Mesothelial cell of epicardium (in vitro differentiated cells): ENCODE measurements at regions not wholly inside any gene's neighbourhood (a gene's known extent, or its start where the extent isn't known, plus 50 kb on each side); places are given as distances from the start of the nearest gene placed in this dataset.

Experiments used
- DNase-seq, 2 experiments: peaks; one replicate each; pipeline ENCODE4 v3.0.0; 2021; ENCODE audit warnings: low spot score in 2 of 2; ENCODE audit not compliant: unreplicated experiment in 2 of 2
- H3K27ac Mint-ChIP-seq: 2 replicates; pipeline ENCODE4 v1.8.0; 2021; ENCODE audit warnings: mixed read lengths
- H3K27me3 Mint-ChIP-seq: 2 replicates; pipeline ENCODE4 v1.8.0; 2021; ENCODE audit warnings: low read depth, mixed read lengths
- H3K36me3 Mint-ChIP-seq: 2 replicates; pipeline ENCODE4 v1.8.0; 2021; ENCODE audit warnings: mixed read lengths
- H3K4me1 Mint-ChIP-seq: 2 replicates; pipeline ENCODE4 v1.8.0; 2021; ENCODE audit warnings: mixed read lengths
- H3K4me3 Mint-ChIP-seq: 2 replicates; pipeline ENCODE4 v1.8.0; 2021; ENCODE audit warnings: mild to moderate bottlenecking, moderate library complexity, mixed read lengths
- H3K9me3 Mint-ChIP-seq: 2 replicates; pipeline ENCODE4 v1.8.0; 2021; ENCODE audit warnings: mixed read lengths
- TF ChIP-seq, protein P1 (sequence below): fragments of 200-600 bp; sonication (generic); IDR thresholded peaks from one replicate; pipeline ENCODE4 v1.5.0; 2021; ENCODE audit warnings: antibody characterized with exemption; ENCODE audit not compliant: unreplicated experiment

DNA sequence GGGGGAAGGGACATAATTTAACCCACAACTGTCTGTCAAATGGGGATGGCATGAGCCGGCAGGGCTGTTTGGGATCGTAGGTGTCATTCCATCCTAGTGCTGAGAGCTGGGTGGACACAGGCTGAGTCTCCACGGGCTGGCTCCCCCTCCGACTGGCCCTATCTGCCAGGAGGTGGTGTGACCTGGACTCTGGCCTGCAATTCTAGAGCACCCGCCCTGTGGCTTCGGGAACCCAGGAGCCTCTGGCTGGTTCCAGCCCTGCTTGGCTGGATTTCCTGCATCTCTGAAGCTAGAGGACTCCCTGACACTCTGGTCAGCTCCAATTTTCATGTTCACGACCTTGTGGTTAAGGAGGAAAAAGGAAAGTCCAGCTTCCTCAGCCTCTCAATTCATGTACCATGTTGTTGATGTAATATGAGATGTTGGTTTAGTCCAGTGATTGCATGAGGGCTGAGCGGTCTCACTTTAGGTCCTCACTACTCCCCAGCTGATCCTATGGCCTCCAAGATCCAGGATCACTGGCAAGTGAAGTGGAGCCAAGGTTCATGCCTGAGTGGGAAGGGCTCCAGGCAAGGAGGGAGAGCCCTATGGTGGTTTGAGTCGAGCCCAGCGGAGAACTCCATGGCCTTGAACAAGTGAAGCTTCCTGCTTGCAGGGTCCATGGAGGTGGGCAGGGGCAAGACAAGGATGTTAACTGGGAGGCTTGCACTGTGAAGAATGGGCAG is 169.1 kb downstream of the NDUFA10 start:
- TF ChIP-seq, protein P1, sequence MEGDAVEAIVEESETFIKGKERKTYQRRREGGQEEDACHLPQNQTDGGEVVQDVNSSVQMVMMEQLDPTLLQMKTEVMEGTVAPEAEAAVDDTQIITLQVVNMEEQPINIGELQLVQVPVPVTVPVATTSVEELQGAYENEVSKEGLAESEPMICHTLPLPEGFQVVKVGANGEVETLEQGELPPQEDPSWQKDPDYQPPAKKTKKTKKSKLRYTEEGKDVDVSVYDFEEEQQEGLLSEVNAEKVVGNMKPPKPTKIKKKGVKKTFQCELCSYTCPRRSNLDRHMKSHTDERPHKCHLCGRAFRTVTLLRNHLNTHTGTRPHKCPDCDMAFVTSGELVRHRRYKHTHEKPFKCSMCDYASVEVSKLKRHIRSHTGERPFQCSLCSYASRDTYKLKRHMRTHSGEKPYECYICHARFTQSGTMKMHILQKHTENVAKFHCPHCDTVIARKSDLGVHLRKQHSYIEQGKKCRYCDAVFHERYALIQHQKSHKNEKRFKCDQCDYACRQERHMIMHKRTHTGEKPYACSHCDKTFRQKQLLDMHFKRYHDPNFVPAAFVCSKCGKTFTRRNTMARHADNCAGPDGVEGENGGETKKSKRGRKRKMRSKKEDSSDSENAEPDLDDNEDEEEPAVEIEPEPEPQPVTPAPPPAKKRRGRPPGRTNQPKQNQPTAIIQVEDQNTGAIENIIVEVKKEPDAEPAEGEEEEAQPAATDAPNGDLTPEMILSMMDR = no peak
- H3K27me3 Mint-ChIP-seq = peaks cover 18% of the 10 kb centered on the region
- H3K4me3 Mint-ChIP-seq = no peak overlapping the region
- no peak for DNase-seq
- peaks cover 12% of the 10 kb centered on the region for H3K9me3 Mint-ChIP-seq
- H3K27ac Mint-ChIP-seq = no peak overlapping the region
- H3K4me1 Mint-ChIP-seq = no peaks in the 10 kb centered on the region
- no peaks in the 10 kb centered on the region for H3K36me3 Mint-ChIP-seq

DNA sequence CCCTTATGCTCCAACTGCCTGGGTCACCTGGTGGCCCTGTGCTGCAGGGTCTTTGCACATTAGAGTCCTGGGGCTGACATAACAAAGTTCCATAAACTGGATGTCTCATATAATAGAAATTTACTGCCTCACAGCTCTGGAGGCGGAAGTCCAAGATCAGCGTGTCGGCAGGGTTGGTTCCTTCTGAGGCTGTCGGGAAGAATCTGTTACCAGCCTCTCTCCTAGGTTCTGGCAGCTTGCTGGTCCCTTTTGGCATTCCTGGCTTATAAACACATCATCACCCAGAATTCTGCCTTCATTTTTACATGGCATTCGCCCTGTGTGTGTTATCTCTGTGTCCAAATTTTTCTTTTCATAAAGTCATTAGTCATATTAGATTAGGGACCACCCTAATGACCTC is 170.5 kb downstream of the NDUFA10 start:
- TF ChIP-seq, protein P1 = no peak

DNA sequence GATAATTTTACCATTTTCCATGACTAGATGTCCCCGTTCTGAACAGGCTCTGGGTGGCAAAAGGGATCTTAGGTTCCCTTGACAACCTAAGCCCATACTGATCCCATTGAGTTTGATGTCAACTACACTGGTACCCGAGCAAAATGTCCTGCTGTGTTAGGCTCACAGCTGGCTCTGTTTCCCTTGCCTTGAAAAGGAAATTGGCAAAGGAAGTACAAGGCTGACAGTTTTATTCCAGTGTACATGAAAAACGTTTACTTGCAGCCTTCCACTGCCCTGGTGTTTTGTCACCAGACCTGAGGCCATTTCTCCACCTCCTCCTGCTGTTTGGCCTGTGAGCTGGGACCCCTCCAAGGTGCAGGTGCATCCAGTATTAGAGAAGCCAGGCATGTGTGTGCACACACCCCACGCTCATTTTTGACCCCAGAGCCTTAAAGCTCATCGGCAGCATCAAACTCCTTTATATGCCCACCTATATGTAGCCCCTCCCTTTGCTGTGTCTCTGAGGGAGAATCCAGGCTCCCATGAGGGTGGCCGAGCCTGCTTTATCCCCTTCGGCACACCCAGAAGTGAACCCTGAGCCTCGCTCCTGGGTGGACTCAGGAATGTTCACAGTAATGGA is 171.3 kb downstream of the NDUFA10 start:
- no peaks in the 10 kb centered on the region for H3K4me1 Mint-ChIP-seq
- H3K27ac Mint-ChIP-seq = no peak overlapping the region
- no peak for DNase-seq
- H3K36me3 Mint-ChIP-seq = no peaks in the 10 kb centered on the region
- H3K27me3 Mint-ChIP-seq = peaks cover 10% of the 10 kb centered on the region
- no peak overlapping the region for H3K4me3 Mint-ChIP-seq
- peaks cover 27% of the 10 kb centered on the region for H3K9me3 Mint-ChIP-seq
- TF ChIP-seq, protein P1 = no peak

More for the DNA sequence above, 170.5 kb downstream of the NDUFA10 start:
- Mint-ChIP-seq H3K27me3 (peaks cover 12% of the 10 kb centered on the region), H3K9me3 (peaks cover 20% of the 10 kb centered on the region), H3K4me3 (no peak overlapping the region), H3K27ac (no peak overlapping the region), H3K36me3 (no peaks in the 10 kb centered on the region), H3K4me1 (no peaks in the 10 kb centered on the region)
- no peak for DNase-seq

DNA sequence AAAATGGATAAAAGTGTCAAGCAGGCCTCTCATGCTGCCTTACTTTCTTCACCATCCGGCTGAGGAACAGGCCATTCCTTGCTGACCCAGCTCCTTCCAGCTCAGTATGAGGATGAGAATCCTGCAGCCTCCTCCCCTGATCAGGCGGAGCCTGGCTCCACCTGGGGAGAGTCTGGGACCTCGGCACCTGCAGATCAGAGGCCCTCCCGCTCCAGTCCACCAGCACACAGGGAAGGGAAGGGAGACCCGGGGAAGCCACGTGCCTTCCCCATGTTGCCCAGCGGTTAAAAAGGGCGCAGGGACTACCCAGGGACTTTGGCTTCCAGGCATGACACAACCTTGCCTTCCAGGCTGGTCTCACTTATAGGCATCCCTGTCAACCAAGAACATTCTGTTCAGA is 172.0 kb downstream of the NDUFA10 start:
- H3K4me3 Mint-ChIP-seq = no peak overlapping the region
- no peaks in the 10 kb centered on the region for H3K4me1 Mint-ChIP-seq
- H3K27me3 Mint-ChIP-seq = peaks cover 5% of the 10 kb centered on the region
- no peak overlapping the region for H3K27ac Mint-ChIP-seq
- DNase-seq = no peak
- TF ChIP-seq, protein P1 = no peak
- peaks cover 32% of the 10 kb centered on the region for H3K9me3 Mint-ChIP-seq
- no peaks in the 10 kb centered on the region for H3K36me3 Mint-ChIP-seq

DNA sequence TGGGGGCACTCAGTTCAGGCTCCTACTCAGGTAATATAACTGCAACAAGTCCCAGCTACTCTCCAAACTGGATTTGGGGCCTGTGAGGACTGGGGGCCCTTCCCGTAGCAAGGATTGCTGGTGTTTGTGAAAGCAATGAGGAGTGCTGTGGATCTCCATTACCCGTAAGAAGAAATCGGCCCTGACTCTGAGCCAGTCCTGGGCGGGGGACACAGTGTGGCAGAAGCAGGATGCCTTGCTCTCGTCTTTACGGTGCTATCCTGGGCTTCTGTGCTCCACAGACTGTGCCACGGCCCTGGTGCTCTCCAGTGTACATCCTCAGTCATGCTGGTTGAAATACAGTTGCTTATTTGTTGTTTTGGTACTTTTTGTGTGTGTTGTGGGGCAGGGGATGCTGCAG is 172.9 kb downstream of the NDUFA10 start:
- TF ChIP-seq, protein P1 = no peak
- H3K36me3 Mint-ChIP-seq = no peaks in the 10 kb centered on the region
- no peak for DNase-seq
- peaks cover 34% of the 10 kb centered on the region for H3K9me3 Mint-ChIP-seq
- H3K4me3 Mint-ChIP-seq = no peak overlapping the region
- H3K27me3 Mint-ChIP-seq = peaks cover 3% of the 10 kb centered on the region
- H3K27ac Mint-ChIP-seq = no peak overlapping the region
- H3K4me1 Mint-ChIP-seq = no peaks in the 10 kb centered on the region
